Left lung (tissue), 4 donors: ENCODE measurements at regions not wholly inside any gene's neighbourhood (a gene's known extent, or its start where the extent isn't known, plus 50 kb on each side); places are given as distances from the start of the nearest gene placed in this dataset.

Source experiments
- ATAC-seq: fragments of 200-7000 bp; cut with Tn5 transposase; one replicate; pipeline ENCODE4 v1.9.1; 2020; ENCODE audit warnings: moderate library complexity
- DNase-seq, 4 donors: peaks; one replicate each; pipeline ENCODE4 v3.0.0-alpha.2; 2013 to 2020
- H3K27ac ChIP-seq, 2 donors: fragments of 200-600 bp; sonication (generic) in 1 of 2; one replicate each; pipeline versions ENCODE4 v1.5.0 to v1.8.0; 2020 to 2021
- H3K27me3 ChIP-seq, 2 donors: fragments of 200-600 bp; sonication (generic) in 1 of 2; one replicate each; pipeline versions ENCODE4 v1.5.0 to v1.8.0; 2020 to 2021
- H3K36me3 ChIP-seq, 2 donors: fragments of 200-600 bp; sonication (generic) in 1 of 2; one replicate each; pipeline versions ENCODE4 v1.5.0 to v1.8.0; 2020 to 2021
- H3K4me1 ChIP-seq, 2 donors: fragments of 200-600 bp; one replicate each; pipeline ENCODE4 v1.8.0; 2021
- H3K4me3 ChIP-seq, 2 donors: fragments of 200-600 bp; sonication (generic) in 1 of 2; one replicate each; pipeline versions ENCODE4 v1.5.0 to v1.8.0; 2020 to 2021; ENCODE audit warnings: mild to moderate bottlenecking in 1 of 2
- H3K9me3 ChIP-seq, 2 donors: fragments of 200-600 bp; sonication (generic) in 1 of 2; one replicate each; pipeline versions ENCODE4 v1.5.0 to v1.8.0; 2020 to 2021
- CTCF ChIP-seq, 2 donors: fragments of 200-600 bp; sonication (generic) in 1 of 2; IDR thresholded peaks; one replicate each; pipeline versions ENCODE4 v1.5.0 to v1.8.0; 2021; ENCODE audit warnings: antibody characterized with exemption in 2 of 2
- intact Hi-C, 2 donors: fragments of 100-400 bp; cut with DNase I; formaldehyde crosslinking; loops; one replicate each; pipeline versions ENCODE4 v1.11.2 to v1.14.2; 2022
- donor health status: DM: no; HTN: yes; CAD: no.
- donor health status: DM: no; HTN: no; CAD: no.

DNA sequence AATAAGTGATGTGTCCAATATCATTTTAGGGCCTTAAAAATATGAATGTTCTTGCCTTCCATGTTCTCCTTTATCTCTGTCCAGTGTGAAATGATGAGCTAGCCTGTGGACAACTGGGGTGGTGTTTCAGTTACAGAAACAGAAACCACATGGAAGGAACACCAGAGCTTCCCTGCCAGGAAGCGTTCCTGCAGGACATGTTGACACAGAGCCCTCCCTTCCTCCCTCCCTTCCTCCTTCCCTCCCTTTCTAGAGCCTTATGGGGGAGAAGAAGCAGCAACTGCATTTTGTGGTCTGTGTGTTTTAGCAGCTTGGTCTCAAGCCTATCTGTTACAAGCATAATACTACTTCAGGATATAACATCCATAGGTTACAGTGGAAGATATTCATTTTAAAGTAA is 539.7 kb upstream of the NETO1 start:
- intact Hi-C loops, result no loop called here
- Histone ChIP-seq H3K27ac (no peak overlapping the region), H3K4me3 (no peak overlapping the region), H3K36me3 (no peaks in the 10 kb centered on the region), H3K9me3 (no peaks in the 10 kb centered on the region), H3K27me3 (no peaks in the 10 kb centered on the region), H3K4me1 (no peaks in the 10 kb centered on the region)
- no peak for ATAC-seq
- no peak for TF ChIP-seq CTCF (IDR thresholded peaks at IDR 0.05)
- DNase-seq, result no peak

GRCh38 chr18:73384246-73384645 is 516.5 kb upstream of the NETO1 start:
- Histone ChIP-seq H3K4me3 (no peak overlapping the region), H3K27ac (no peak overlapping the region), H3K4me1 (no peaks in the 10 kb centered on the region), H3K27me3 (no peaks in the 10 kb centered on the region), H3K36me3 (no peaks in the 10 kb centered on the region), H3K9me3 (no peaks in the 10 kb centered on the region)
- no peak for ATAC-seq
- no peak for DNase-seq
- intact Hi-C loops, result no loop called here
- no peak for TF ChIP-seq CTCF (IDR thresholded peaks at IDR 0.05)

GRCh38 chr18:73381699-73382036 is 513.9 kb upstream of the NETO1 start:
- ATAC-seq, result no peak
- TF ChIP-seq CTCF (IDR thresholded peaks at IDR 0.05), result no peak
- no peak overlapping the region for H3K4me3 ChIP-seq
- no peaks in the 10 kb centered on the region for H3K36me3 ChIP-seq
- no peaks in the 10 kb centered on the region for H3K9me3 ChIP-seq
- H3K4me1 ChIP-seq, result no peaks in the 10 kb centered on the region
- intact Hi-C loops, result no loop called here
- H3K27ac ChIP-seq, result no peak overlapping the region
- H3K27me3 ChIP-seq, result no peaks in the 10 kb centered on the region
- no peak for DNase-seq

DNA sequence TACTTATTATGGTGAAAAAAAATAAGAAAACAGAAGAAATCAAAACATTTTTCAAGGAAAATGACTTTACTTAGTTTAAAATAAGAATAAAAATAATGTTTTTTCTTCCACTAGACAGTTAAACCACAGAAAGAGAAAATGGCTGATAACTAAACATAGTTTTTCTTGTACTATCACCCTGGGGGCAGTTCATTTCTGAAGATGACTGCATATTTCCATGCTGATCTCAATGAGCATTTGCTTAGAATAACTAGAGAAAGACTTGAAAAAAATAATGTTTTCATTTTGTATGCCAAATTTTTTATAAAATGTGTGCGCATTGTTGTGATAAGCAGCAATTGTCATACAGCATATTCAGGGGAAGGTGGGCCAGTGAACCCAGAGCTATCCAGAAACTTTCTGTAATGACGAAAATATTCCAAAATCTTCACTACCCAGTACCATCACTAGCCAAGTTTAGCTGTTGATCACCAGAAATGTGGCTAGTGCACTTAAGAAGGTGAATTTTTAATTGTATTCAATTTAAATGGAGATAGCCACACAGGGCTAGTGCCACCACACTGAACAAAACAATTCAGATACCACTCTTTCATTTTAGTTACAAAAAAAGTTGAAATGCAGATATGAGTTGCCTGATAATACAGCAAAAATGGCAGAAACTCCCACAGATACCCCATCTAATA is 513.4 kb upstream of the NETO1 start:
- Histone ChIP-seq H3K4me1 (no peaks in the 10 kb centered on the region), H3K27me3 (no peaks in the 10 kb centered on the region), H3K4me3 (no peak overlapping the region), H3K27ac (no peak overlapping the region), H3K36me3 (no peaks in the 10 kb centered on the region), H3K9me3 (no peaks in the 10 kb centered on the region)
- no peak for DNase-seq
- intact Hi-C loops, result no loop called here
- no peak for TF ChIP-seq CTCF (IDR thresholded peaks at IDR 0.05)
- no peak for ATAC-seq

GRCh38 chr18:73366713-73367112 is 498.9 kb upstream of the NETO1 start:
- Histone ChIP-seq H3K9me3 (peaks cover 0 to 27% of the 10 kb centered on the region in 2 donors), H3K4me1 (no peaks in the 10 kb centered on the region), H3K27me3 (no peaks in the 10 kb centered on the region), H3K27ac (no peak overlapping the region), H3K36me3 (no peaks in the 10 kb centered on the region), H3K4me3 (no peak overlapping the region)
- intact Hi-C loops, result no loop called here
- ATAC-seq, result no peak
- DNase-seq, result no peak
- TF ChIP-seq CTCF (IDR thresholded peaks at IDR 0.05), result no peak
